ENCODE measurements at regions not wholly inside any gene's neighbourhood (a gene's known extent, or its start where the extent isn't known, plus 50 kb on each side); places are given as distances from the start of the nearest gene placed in this dataset.
"Not testable (repeated sequence)": the region's sequence is repeated elsewhere in the genome, so short reads cannot be mapped to it uniquely, and the experiment has no call there.

GRCh38 chr17:27099266-27099665, 194.6 kb upstream of the WSB1 start:
- DNase-seq; ATAC-seq; H3K9me3 Mint-ChIP-seq; H3K36me3 Mint-ChIP-seq (ENCODE audit: low read depth); H3K4me1 Mint-ChIP-seq; H3K4me3 Mint-ChIP-seq; H3K27ac Mint-ChIP-seq: not testable (repeated sequence)
- H3K27me3 Mint-ChIP-seq: peaks cover 11% of the 10 kb centered on the region

- not testable (repeated sequence) for DNase-seq; H3K4me3 Mint-ChIP-seq; H3K36me3 Mint-ChIP-seq (ENCODE audit: low read depth); ATAC-seq; H3K4me1 Mint-ChIP-seq; H3K27ac Mint-ChIP-seq; H3K9me3 Mint-ChIP-seq
- peaks cover 13% of the 10 kb centered on the region for H3K27me3 Mint-ChIP-seq
Observed at GRCh38 chr17:27104605-27105221, 189.2 kb upstream of the WSB1 start.

- H3K36me3 Mint-ChIP-seq (ENCODE audit: low read depth): no peaks in the 10 kb centered on the region
- H3K4me3 Mint-ChIP-seq: no peak overlapping the region
- H3K27me3 Mint-ChIP-seq: peaks cover 13% of the 10 kb centered on the region
- H3K27ac Mint-ChIP-seq: no peak overlapping the region
- DNase-seq (no peak), ATAC-seq (no peak)
- H3K4me1 Mint-ChIP-seq: no peaks in the 10 kb centered on the region
- peaks cover 4% of the 10 kb centered on the region for H3K9me3 Mint-ChIP-seq
Observed at GRCh38 chr17:27105636-27106035, 188.3 kb upstream of the WSB1 start.

- no peak for DNase-seq
Observed at GRCh38 chr17:27106347-27106981, 187.4 kb upstream of the WSB1 start.

GRCh38 chr17:27106982-27107360, 186.9 kb upstream of the WSB1 start:
- H3K4me1 Mint-ChIP-seq: no peaks in the 10 kb centered on the region
- H3K4me3 Mint-ChIP-seq: no peak overlapping the region
- peaks cover 16% of the 10 kb centered on the region for H3K27me3 Mint-ChIP-seq
- no peak for ATAC-seq
- peaks cover 4% of the 10 kb centered on the region for H3K9me3 Mint-ChIP-seq
- H3K36me3 Mint-ChIP-seq (ENCODE audit: low read depth): no peaks in the 10 kb centered on the region
- DNase-seq: no peak
- H3K27ac Mint-ChIP-seq: no peak overlapping the region

More at GRCh38 chr17:27106347-27106981, 187.4 kb upstream of the WSB1 start:
- Mint-ChIP-seq H3K4me3 (no peak overlapping the region), H3K9me3 (peaks cover 4% of the 10 kb centered on the region), H3K27ac (no peak overlapping the region), H3K27me3 (peaks cover 14% of the 10 kb centered on the region), H3K36me3 (ENCODE audit: low read depth) (no peaks in the 10 kb centered on the region), H3K4me1 (no peaks in the 10 kb centered on the region)
- no peak for ATAC-seq

GRCh38 chr17:27107386-27108328, 186.3 kb upstream of the WSB1 start:
- H3K4me1 Mint-ChIP-seq; ATAC-seq; DNase-seq; H3K4me3 Mint-ChIP-seq; H3K9me3 Mint-ChIP-seq; H3K36me3 Mint-ChIP-seq (ENCODE audit: low read depth); H3K27ac Mint-ChIP-seq: not testable (repeated sequence)
- peaks cover 14% of the 10 kb centered on the region for H3K27me3 Mint-ChIP-seq

GRCh38 chr17:27109346-27109745, 184.6 kb upstream of the WSB1 start:
- H3K4me1 Mint-ChIP-seq: no peaks in the 10 kb centered on the region
- H3K27me3 Mint-ChIP-seq: peaks cover 14% of the 10 kb centered on the region
- ATAC-seq (no peak), DNase-seq (no peak)
- no peak overlapping the region for H3K4me3 Mint-ChIP-seq
- H3K27ac Mint-ChIP-seq: no peak overlapping the region
- H3K9me3 Mint-ChIP-seq: no peaks in the 10 kb centered on the region
- no peaks in the 10 kb centered on the region for H3K36me3 Mint-ChIP-seq (ENCODE audit: low read depth)

- no peaks in the 10 kb centered on the region for H3K27me3 Mint-ChIP-seq
- no peak for DNase-seq
- no peak overlapping the region for H3K27ac Mint-ChIP-seq
- no peak overlapping the region for H3K4me3 Mint-ChIP-seq
- H3K36me3 Mint-ChIP-seq (ENCODE audit: low read depth): no peaks in the 10 kb centered on the region
- no peaks in the 10 kb centered on the region for H3K9me3 Mint-ChIP-seq
- ATAC-seq: no peak
- no peaks in the 10 kb centered on the region for H3K4me1 Mint-ChIP-seq
Observed at GRCh38 chr17:27153005-27153404, 140.9 kb upstream of the WSB1 start.

GRCh38 chr17:27155866-27156265, 138.0 kb upstream of the WSB1 start:
- ATAC-seq (no peak), DNase-seq (no peak)
- Mint-ChIP-seq H3K4me1 (no peaks in the 10 kb centered on the region), H3K27me3 (no peaks in the 10 kb centered on the region), H3K27ac (no peak overlapping the region), H3K9me3 (no peaks in the 10 kb centered on the region), H3K4me3 (no peak overlapping the region), H3K36me3 (ENCODE audit: low read depth) (no peaks in the 10 kb centered on the region)

- Mint-ChIP-seq H3K27me3 (no peaks in the 10 kb centered on the region), H3K9me3 (no peaks in the 10 kb centered on the region), H3K36me3 (ENCODE audit: low read depth) (no peaks in the 10 kb centered on the region), H3K4me3 (no peak overlapping the region), H3K4me1 (no peaks in the 10 kb centered on the region), H3K27ac (no peak overlapping the region)
- DNase-seq (no peak), ATAC-seq (no peak)
Observed at GRCh38 chr17:27157297-27157696, 136.6 kb upstream of the WSB1 start.

GRCh38 chr17:27157898-27158297, 136.0 kb upstream of the WSB1 start:
- no peaks in the 10 kb centered on the region for H3K27me3 Mint-ChIP-seq
- no peak overlapping the region for H3K27ac Mint-ChIP-seq
- no peaks in the 10 kb centered on the region for H3K36me3 Mint-ChIP-seq (ENCODE audit: low read depth)
- ATAC-seq: no peak
- DNase-seq: no peak
- no peak overlapping the region for H3K4me3 Mint-ChIP-seq
- H3K4me1 Mint-ChIP-seq: no peaks in the 10 kb centered on the region
- no peaks in the 10 kb centered on the region for H3K9me3 Mint-ChIP-seq

- DNase-seq (no peak), ATAC-seq (no peak)
- Mint-ChIP-seq H3K27me3 (no peaks in the 10 kb centered on the region), H3K9me3 (no peaks in the 10 kb centered on the region), H3K36me3 (ENCODE audit: low read depth) (no peaks in the 10 kb centered on the region), H3K4me1 (no peaks in the 10 kb centered on the region), H3K4me3 (no peak overlapping the region), H3K27ac (no peak overlapping the region)
Observed at GRCh38 chr17:27158382-27158781, 135.5 kb upstream of the WSB1 start.

GRCh38 chr17:27180322-27180721, 113.6 kb upstream of the WSB1 start:
- ATAC-seq (no peak), DNase-seq (no peak)
- Mint-ChIP-seq H3K27me3 (no peaks in the 10 kb centered on the region), H3K4me1 (peaks cover 3% of the 10 kb centered on the region), H3K4me3 (no peak overlapping the region), H3K36me3 (ENCODE audit: low read depth) (peaks cover 5% of the 10 kb centered on the region), H3K9me3 (peaks cover 14% of the 10 kb centered on the region), H3K27ac (no peak overlapping the region)

- H3K27ac Mint-ChIP-seq; ATAC-seq; DNase-seq; H3K36me3 Mint-ChIP-seq (ENCODE audit: low read depth); H3K4me3 Mint-ChIP-seq; H3K4me1 Mint-ChIP-seq; H3K27me3 Mint-ChIP-seq: not testable (repeated sequence)
- peaks cover 20% of the 10 kb centered on the region for H3K9me3 Mint-ChIP-seq
Observed at GRCh38 chr17:27181379-27181925, 112.5 kb upstream of the WSB1 start.

GRCh38 chr17:27181935-27182334, 112.0 kb upstream of the WSB1 start:
- no peak for ATAC-seq
- peaks cover 20% of the 10 kb centered on the region for H3K9me3 Mint-ChIP-seq
- no peak overlapping the region for H3K4me3 Mint-ChIP-seq
- DNase-seq: no peak
- no peaks in the 10 kb centered on the region for H3K27me3 Mint-ChIP-seq
- peaks cover 3% of the 10 kb centered on the region for H3K4me1 Mint-ChIP-seq
- peaks cover 5% of the 10 kb centered on the region for H3K36me3 Mint-ChIP-seq (ENCODE audit: low read depth)
- no peak overlapping the region for H3K27ac Mint-ChIP-seq

Measured in activated naive CD8-positive, alpha-beta T cell treated with anti-CD3 and anti-CD28 coated beads, Interleukin-2, amount 50 U/mL, for 24 hours (primary cell).